OCI-M1 (cell line): ENCODE measurements at regions not wholly inside any gene's neighbourhood (a gene's known extent, or its start where the extent isn't known, plus 50 kb on each side); places are given as distances from the start of the nearest gene placed in this dataset.
A peak's percentile ranks its signal among the peaks of the same experiment; 100 is the strongest.

Source experiments
- DNase-seq: peaks from one replicate; lab custom pipeline; 2025; lab: John Stamatoyannopoulos, UW

GRCh38 chr14:53516261-53516774 is 363.2 kb upstream of the DDHD1 start:
- no peak for DNase-seq

GRCh38 chr14:53515276-53515675 is 362.2 kb upstream of the DDHD1 start:
- no peak for DNase-seq

- no peak for DNase-seq
Observed at GRCh38 chr14:53514197-53514596, 361.1 kb upstream of the DDHD1 start.

- no peak for DNase-seq
Observed at GRCh38 chr14:53510281-53510912, 357.3 kb upstream of the DDHD1 start.

- no peak for DNase-seq
Observed at GRCh38 chr14:53509276-53510244, 356.4 kb upstream of the DDHD1 start.

- DNase-seq: no peak
Observed at GRCh38 chr14:53501361-53502211, 348.5 kb upstream of the DDHD1 start.

GRCh38 chr14:53500191-53500590 is 347.1 kb upstream of the DDHD1 start:
- DNase-seq: no peak

- DNase-seq: no peak
Observed at GRCh38 chr14:53496668-53497067, 343.5 kb upstream of the DDHD1 start.

- no peak for DNase-seq
Observed at GRCh38 chr14:53495846-53496343, 342.8 kb upstream of the DDHD1 start.

- no peak for DNase-seq
Observed at GRCh38 chr14:53494587-53494986, 341.5 kb upstream of the DDHD1 start.

GRCh38 chr14:53493860-53494259 is 340.7 kb upstream of the DDHD1 start:
- DNase-seq: peak; percentile 0

- DNase-seq: no peak
Observed at GRCh38 chr14:53493320-53493719, 340.2 kb upstream of the DDHD1 start.

- no peak for DNase-seq
Observed at GRCh38 chr14:53491884-53492277, 338.8 kb upstream of the DDHD1 start.

GRCh38 chr14:53491256-53491883 is 338.2 kb upstream of the DDHD1 start:
- no peak for DNase-seq

GRCh38 chr14:53478174-53478573 is 325.1 kb upstream of the DDHD1 start:
- DNase-seq: no peak

GRCh38 chr14:53473480-53473879 is 320.4 kb upstream of the DDHD1 start:
- no peak for DNase-seq

GRCh38 chr14:53472306-53472705 is 319.2 kb upstream of the DDHD1 start:
- no peak for DNase-seq

- DNase-seq: no peak
Observed at GRCh38 chr14:53470351-53471043, 317.4 kb upstream of the DDHD1 start.

- DNase-seq: no peak
Observed at GRCh38 chr14:53468876-53469275, 315.8 kb upstream of the DDHD1 start.

GRCh38 chr14:53464376-53464775 is 311.3 kb upstream of the DDHD1 start:
- DNase-seq: no peak
